ENCODE measurements at regions not wholly inside any gene's neighbourhood (a gene's known extent, or its start where the extent isn't known, plus 50 kb on each side); places are given as distances from the start of the nearest gene placed in this dataset.

GRCh38 chr4:187664011-187664410 lies 331.6 kb upstream of the ZFP42 start:
- H4K8ac ChIP-seq (ENCODE audit: low read depth in 2 of 2, low read length in 2 of 2), result no peak overlapping the region
- TF ChIP-seq RAD21 (IDR thresholded peaks at IDR 0.05; ENCODE audit: low read length) (no peak), MAFK (IDR thresholded peaks at IDR 0.05; ENCODE audit: low read depth, low read length) (no peak), RCOR1 (IDR thresholded peaks at IDR 0.05; ENCODE audit: insufficient replicate concordance, low read length) (no peak), CTCF (conservative IDR thresholded peaks at IDR 0.05; ENCODE audit: low read depth, low read length) (no peak), ELK1 (IDR thresholded peaks at IDR 0.05; ENCODE audit: borderline replicate concordance, low read depth, low read length) (no peak), USF2 (IDR thresholded peaks at IDR 0.05; ENCODE audit: low read depth, low read length) (no peak), MAZ (IDR thresholded peaks at IDR 0.05; ENCODE audit: borderline replicate concordance, low read depth, low read length) (no peak), CHD1 (IDR thresholded peaks at IDR 0.05; ENCODE audit: low read depth, low read length) (no peak), NFE2L2 (IDR thresholded peaks at IDR 0.05; ENCODE audit: low read depth, low read length) (no peak), RFX5 (IDR thresholded peaks at IDR 0.05; ENCODE audit: low read depth, low read length) (no peak), POLR2A (IDR thresholded peaks at IDR 0.05; ENCODE audit: low read depth, low read length) (no peak), CEBPB (IDR thresholded peaks at IDR 0.05; ENCODE audit: low read depth, low read length) (no peak), BHLHE40 (IDR thresholded peaks at IDR 0.05; ENCODE audit: low read depth, low read length) (no peak), FOS (IDR thresholded peaks at IDR 0.05; ENCODE audit: low read depth, low read length) (no peak), MXI1 (IDR thresholded peaks at IDR 0.05; ENCODE audit: borderline replicate concordance, low read depth, low read length) (no peak)
- DNase-seq, result no peak
- H4K5ac ChIP-seq (ENCODE audit: low read depth, low read length), result no peak overlapping the region
- in situ Hi-C loops (cut with MboI; ENCODE audit: low sequenced_read_pairs) (no loop called here), intact Hi-C loops (cut with micrococcal nuclease) (loop anchor here (10.0 kb wide), 1 partner anchor 261 kb away; no protein-coding TSS in a partner anchor), dilution Hi-C loops (cut with HindIII; ENCODE audit: low sequenced_read_pairs, unreplicated experiment) (no loop called here)
- peaks cover 5% of the 10 kb centered on the region; the same call in 1 of the 2 replicates for H3K9me1 ChIP-seq (ENCODE audit: insufficient read depth, low read length)
- no peak overlapping the region for H2AFZ ChIP-seq (replicated peaks; ENCODE audit: low read length, poor library complexity)
- no peak overlapping the region for H2BK120ac ChIP-seq (ENCODE audit: low read depth, low read length)
- H3K56ac ChIP-seq (ENCODE audit: extremely low read depth, insufficient read depth, low read length), result no peak overlapping the region
- no peak overlapping the region for H3K23ac ChIP-seq (ENCODE audit: low read depth, low read length)
- ChIA-PET CTCF (interaction anchor here (1.0 kb wide), 1 partner anchor 257 kb away, joined by 4 read pairs; no protein-coding TSS in a partner anchor), POLR2A (ENCODE audit: unreplicated experiment) (no interaction called here)
- H3K4me1 ChIP-seq (ENCODE audit: control insufficient read depth, insufficient read depth, low read length), result peaks cover 8% of the 10 kb centered on the region
- H3K27ac ChIP-seq (ENCODE audit: insufficient read depth, low read length), result no peak overlapping the region
- H2BK20ac ChIP-seq (ENCODE audit: low read depth, low read length), result no peak overlapping the region
- no peak overlapping the region for H2AK9ac ChIP-seq (replicated peaks; ENCODE audit: low read depth, low read length, poor library complexity)
- no TSS peak for BruUV-seq (replicated peaks)
- H3K9ac ChIP-seq (ENCODE audit: low read depth, low read length), result no peak overlapping the region
- no peaks in the 10 kb centered on the region; the same call in 1 of the 2 replicates for H3K36me3 ChIP-seq (ENCODE audit: control insufficient read depth, insufficient read depth, low read length)
- H3K4me2 ChIP-seq (ENCODE audit: low read depth, low read length), result no peak overlapping the region
- no peak overlapping the region for H2BK5ac ChIP-seq (ENCODE audit: low read depth, low read length, poor library complexity, severe bottlenecking)
- ATAC-seq (ENCODE audit: low read depth), result no peak
- no peaks in the 10 kb centered on the region for H3K79me1 ChIP-seq (ENCODE audit: low read depth in 1 of 2, low read length in 2 of 2)
- H3K9me3 ChIP-seq (ENCODE audit: control insufficient read depth, insufficient read depth, low read length), result peaks cover 6% of the 10 kb centered on the region
- H2BK15ac ChIP-seq (ENCODE audit: low read depth, low read length), result no peak overlapping the region
- H4K20me1 ChIP-seq (ENCODE audit: insufficient read depth, low read length), result no peaks in the 10 kb centered on the region
- H3K4ac ChIP-seq (ENCODE audit: low read depth, low read length), result no peak overlapping the region
- H2AK5ac ChIP-seq (ENCODE audit: low read depth, low read length), result no peak overlapping the region
- H4K91ac ChIP-seq (ENCODE audit: insufficient read depth, low read depth, low read length), result no peak overlapping the region
- no peaks in the 10 kb centered on the region for H3K27me3 ChIP-seq (ENCODE audit: control insufficient read depth, insufficient read depth, low read length)
- no CpG with 5 or more reads among the region's 5 CpGs for WGBS, 2 experiments (ENCODE audit: extremely low coverage in 2 of 2, insufficient read length in 1 of 2)
- H3K4me3 ChIP-seq (ENCODE audit: insufficient read depth, low read depth, low read length), result no peak overlapping the region
- H3K14ac ChIP-seq (replicated peaks; ENCODE audit: low read depth, low read length), result no peak overlapping the region
- H3K18ac ChIP-seq (ENCODE audit: low read depth, low read length), result no peak overlapping the region
